HG03060 (cell line): ENCODE measurements at regions not wholly inside any gene's neighbourhood (a gene's known extent, or its start where the extent isn't known, plus 50 kb on each side); places are given as distances from the start of the nearest gene placed in this dataset.
"Not testable (repeated sequence)": the region's sequence is repeated elsewhere in the genome, so short reads cannot be mapped to it uniquely, and the experiment has no call there.

Source experiments
- ATAC-seq: cut with Tn5 transposase; IDR thresholded peaks from one replicate; pipeline ENCODE4 v1.9.1; 2021; ENCODE audit warnings: low read depth, moderate number of reproducible peaks; ENCODE audit not compliant: unreplicated experiment

- ATAC-seq = no peak
Observed at GRCh38 chr18:4578449-4578848, 123.3 kb upstream of the DLGAP1 start.

GRCh38 chr18:4573735-4574134, 118.6 kb upstream of the DLGAP1 start:
- ATAC-seq = no peak

- ATAC-seq = no peak
Observed at GRCh38 chr18:4557502-4557901, 102.4 kb upstream of the DLGAP1 start.

GRCh38 chr18:4551001-4551360, 95.9 kb upstream of the DLGAP1 start:
- ATAC-seq = no peak

GRCh38 chr18:4549164-4549872, 94.2 kb upstream of the DLGAP1 start:
- ATAC-seq = no peak

GRCh38 chr18:4547126-4547525, 92.0 kb upstream of the DLGAP1 start:
- ATAC-seq = no peak

GRCh38 chr18:4544142-4544541, 89.0 kb upstream of the DLGAP1 start:
- no peak for ATAC-seq

- no peak for ATAC-seq
Observed at GRCh38 chr18:4543711-4544110, 88.6 kb upstream of the DLGAP1 start.

- no peak for ATAC-seq
Observed at GRCh38 chr18:4541588-4541987, 86.5 kb upstream of the DLGAP1 start.

- no peak for ATAC-seq
Observed at GRCh38 chr18:4536447-4536846, 81.3 kb upstream of the DLGAP1 start.

- ATAC-seq = no peak
Observed at GRCh38 chr18:4528405-4528804, 73.3 kb upstream of the DLGAP1 start.

- ATAC-seq = not testable (repeated sequence)
Observed at GRCh38 chr18:4527826-4528225, 72.7 kb upstream of the DLGAP1 start.

- no peak for ATAC-seq
Observed at GRCh38 chr18:4524096-4524495, 69.0 kb upstream of the DLGAP1 start.

GRCh38 chr18:4511166-4511565, 56.1 kb upstream of the DLGAP1 start:
- no peak for ATAC-seq

GRCh38 chr18:4510711-4511110, 55.6 kb upstream of the DLGAP1 start:
- no peak for ATAC-seq

- no peak for ATAC-seq
Observed at GRCh38 chr18:4510160-4510559, 55.1 kb upstream of the DLGAP1 start.
